ENCODE measurements at regions not wholly inside any gene's neighbourhood (a gene's known extent, or its start where the extent isn't known, plus 50 kb on each side); places are given as distances from the start of the nearest gene placed in this dataset.
"Not testable (repeated sequence)": the region's sequence is repeated elsewhere in the genome, so short reads cannot be mapped to it uniquely, and the experiment has no call there.

- DNase-seq: no peak
Observed at GRCh38 chr1:182259968-182260367, 131.6 kb downstream of the GLUL start.

- peak; percentile 22 for DNase-seq
Observed at GRCh38 chr1:182259229-182259872, 132.2 kb downstream of the GLUL start.

- DNase-seq: no peak
Observed at GRCh38 chr1:182257369-182258063, 134.1 kb downstream of the GLUL start.

GRCh38 chr1:182256931-182257330 is 134.7 kb downstream of the GLUL start:
- no peak for DNase-seq

GRCh38 chr1:182255494-182255893 is 136.1 kb downstream of the GLUL start:
- no peak for DNase-seq

GRCh38 chr1:182253319-182253860 is 138.2 kb downstream of the GLUL start:
- no peak for DNase-seq

GRCh38 chr1:182251561-182251960 is 140.0 kb downstream of the GLUL start:
- DNase-seq: no peak

- no peak for DNase-seq
Observed at GRCh38 chr1:182249201-182249676, 142.4 kb downstream of the GLUL start.

GRCh38 chr1:182248721-182249120 is 142.9 kb downstream of the GLUL start:
- DNase-seq: no peak

- DNase-seq: not testable (repeated sequence)
Observed at GRCh38 chr1:182247813-182248212, 143.8 kb downstream of the GLUL start.

- DNase-seq: no peak
Observed at GRCh38 chr1:182246783-182247182, 144.8 kb downstream of the GLUL start.

- no peak for DNase-seq
Observed at GRCh38 chr1:182245040-182245439, 146.6 kb downstream of the GLUL start.

- no peak for DNase-seq
Observed at GRCh38 chr1:182244451-182244850, 147.1 kb downstream of the GLUL start.

GRCh38 chr1:182242641-182243040 is 148.9 kb downstream of the GLUL start:
- no peak for DNase-seq

GRCh38 chr1:182240085-182240484 is 151.5 kb downstream of the GLUL start:
- DNase-seq: no peak

- no peak for DNase-seq
Observed at GRCh38 chr1:182238421-182238820, 153.2 kb downstream of the GLUL start.

- DNase-seq: no peak
Observed at GRCh38 chr1:182237329-182237728, 154.3 kb downstream of the GLUL start.

- DNase-seq: no peak
Observed at GRCh38 chr1:182236651-182237077, 154.9 kb downstream of the GLUL start.

- DNase-seq: peak; percentile 23
Observed at GRCh38 chr1:182235952-182236650, 155.5 kb downstream of the GLUL start.

- no peak for DNase-seq
Observed at GRCh38 chr1:182235604-182235951, 156.0 kb downstream of the GLUL start.

GRCh38 chr1:182229921-182230491 is 161.6 kb downstream of the GLUL start:
- no peak for DNase-seq

GRCh38 chr1:182229451-182229850 is 162.1 kb downstream of the GLUL start:
- no peak for DNase-seq

Measured in fibroblast of skin of back (primary cell).